PC-9 (cell line): ENCODE measurements at regions not wholly inside any gene's neighbourhood (a gene's known extent, or its start where the extent isn't known, plus 50 kb on each side); places are given as distances from the start of the nearest gene placed in this dataset.

Experiments
- EZH2 ChIP-seq: fragments of 200-600 bp; sonication (generic); IDR thresholded peaks from 2 replicates; pipeline ENCODE4 v1.8.0; 2017; ENCODE audit warnings: antibody characterized with exemption, low read depth
- TF ChIP-seq, protein P1 (sequence below): fragments of 200-600 bp; sonication (generic); conservative IDR thresholded peaks from 2 replicates; pipeline ENCODE4 v1.6.1; 2017; ENCODE audit warnings: mixed run types, antibody characterized with exemption, mild to moderate bottlenecking, moderate library complexity

DNA sequence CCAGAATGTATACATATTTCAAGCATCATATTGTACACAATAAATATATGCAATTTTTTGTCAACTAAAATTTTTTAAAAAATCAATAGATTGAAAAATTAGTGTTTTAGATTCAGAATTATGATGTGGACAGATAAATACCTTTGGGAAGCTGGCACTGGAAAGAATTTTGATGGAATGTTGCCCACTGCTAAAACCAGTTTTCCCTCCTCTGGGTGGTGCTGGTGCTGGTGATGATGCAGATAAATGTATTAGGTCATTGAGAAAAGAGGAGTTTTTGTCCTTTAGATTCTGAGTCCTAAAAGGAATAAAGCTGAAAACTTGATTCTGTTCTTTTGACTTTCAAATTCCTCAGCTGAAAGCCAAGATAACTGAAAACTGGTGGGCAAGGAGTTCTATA, 56.0 kb upstream of the SUCLG2 start:
- TF ChIP-seq, protein P1, sequence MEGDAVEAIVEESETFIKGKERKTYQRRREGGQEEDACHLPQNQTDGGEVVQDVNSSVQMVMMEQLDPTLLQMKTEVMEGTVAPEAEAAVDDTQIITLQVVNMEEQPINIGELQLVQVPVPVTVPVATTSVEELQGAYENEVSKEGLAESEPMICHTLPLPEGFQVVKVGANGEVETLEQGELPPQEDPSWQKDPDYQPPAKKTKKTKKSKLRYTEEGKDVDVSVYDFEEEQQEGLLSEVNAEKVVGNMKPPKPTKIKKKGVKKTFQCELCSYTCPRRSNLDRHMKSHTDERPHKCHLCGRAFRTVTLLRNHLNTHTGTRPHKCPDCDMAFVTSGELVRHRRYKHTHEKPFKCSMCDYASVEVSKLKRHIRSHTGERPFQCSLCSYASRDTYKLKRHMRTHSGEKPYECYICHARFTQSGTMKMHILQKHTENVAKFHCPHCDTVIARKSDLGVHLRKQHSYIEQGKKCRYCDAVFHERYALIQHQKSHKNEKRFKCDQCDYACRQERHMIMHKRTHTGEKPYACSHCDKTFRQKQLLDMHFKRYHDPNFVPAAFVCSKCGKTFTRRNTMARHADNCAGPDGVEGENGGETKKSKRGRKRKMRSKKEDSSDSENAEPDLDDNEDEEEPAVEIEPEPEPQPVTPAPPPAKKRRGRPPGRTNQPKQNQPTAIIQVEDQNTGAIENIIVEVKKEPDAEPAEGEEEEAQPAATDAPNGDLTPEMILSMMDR, result no peak
- TF ChIP-seq EZH2, result no peak
